OCI-LY7 (cell line): ENCODE measurements at regions not wholly inside any gene's neighbourhood (a gene's known extent, or its start where the extent isn't known, plus 50 kb on each side); places are given as distances from the start of the nearest gene placed in this dataset.
A peak's percentile ranks its signal among the peaks of the same experiment; 100 is the strongest.
"Not testable (repeated sequence)": the region's sequence is repeated elsewhere in the genome, so short reads cannot be mapped to it uniquely, and the experiment has no call there.

ENCODE experiments used
- BruUV-seq: library from RNA; stranded (reverse); fragments of 400-500 nt; replicated peaks from 2 replicates; lab custom pipeline; 2021; lab: Mats Ljungman, UMichigan
- CTCF ChIA-PET: fragments of 300-600 bp; sonication (Branson Sonifier 250); formaldehyde crosslinking; loops from one replicate; lab custom pipeline; 2022; ENCODE audit warnings: antibody characterized with exemption; ENCODE audit not compliant: unreplicated experiment; lab: Charles Lee
- POLR2A ChIA-PET: fragments of 300-600 bp; sonication (Branson Sonifier 250); formaldehyde crosslinking; loops from one replicate; lab custom pipeline; 2022; ENCODE audit warnings: antibody characterized with exemption; lab: Charles Lee
- DNase-seq: peaks from one replicate; pipeline ENCODE4 v3.0.0-alpha.2; 2015; ENCODE audit warnings: low spot score
- H2AFZ ChIP-seq: fragments of 200-600 bp; sonication (generic), shearing (Covaris generic); 2 replicates; pipeline ENCODE4 v1.6.1; 2014; ENCODE audit warnings: mild to moderate bottlenecking, antibody characterized with exemption, low read length, moderate library complexity
- H3K27ac ChIP-seq: fragments of 200-600 bp; sonication (generic); 2 replicates; pipeline ENCODE4 v1.5.1; 2014; ENCODE audit warnings: mixed run types, low read depth, mild to moderate bottlenecking, moderate library complexity, low read length, inconsistent platforms; ENCODE audit not compliant: poor library complexity, severe bottlenecking
- H3K36me3 ChIP-seq: fragments of 200-600 bp; sonication (generic); 2 replicates; pipeline ENCODE4 v1.6.1; 2014; ENCODE audit warnings: mild to moderate bottlenecking, antibody characterized with exemption, low read length, moderate library complexity, mixed read lengths; ENCODE audit not compliant: insufficient read depth
- H3K4me1 ChIP-seq: fragments of 200-600 bp; sonication (generic); 2 replicates; pipeline ENCODE4 v1.5.1; 2014; ENCODE audit warnings: mild to moderate bottlenecking, low read length; ENCODE audit not compliant: insufficient read depth, poor library complexity, severe bottlenecking
- H3K4me2 ChIP-seq: fragments of 200-600 bp; sonication (generic); 2 replicates; pipeline ENCODE4 v1.6.1; 2014; ENCODE audit warnings: mild to moderate bottlenecking, low read length
- H3K4me3 ChIP-seq: fragments of 200-600 bp; sonication (generic); 2 replicates; pipeline ENCODE4 v1.5.1; 2014; ENCODE audit warnings: mild to moderate bottlenecking, low read depth, low read length; ENCODE audit not compliant: poor library complexity, severe bottlenecking
- H3K79me2 ChIP-seq: fragments of 200-600 bp; sonication (generic); 2 replicates; pipeline ENCODE4 v1.6.1; 2016; ENCODE audit warnings: low read depth, mild to moderate bottlenecking, low read length, moderate library complexity, mixed read lengths; ENCODE audit not compliant: insufficient read depth
- H3K9me2 ChIP-seq: fragments of 200-600 bp; sonication (generic); 2 replicates; pipeline ENCODE4 v1.6.1; 2016; ENCODE audit warnings: mild to moderate bottlenecking, low read length, mixed read lengths; ENCODE audit not compliant: insufficient read depth
- H3K9me3 ChIP-seq: fragments of 200-600 bp; sonication (generic); 2 replicates; pipeline ENCODE4 v1.6.1; 2014; ENCODE audit warnings: mild to moderate bottlenecking, mixed run types, low read length, mixed read lengths
- H4K20me1 ChIP-seq: fragments of 200-600 bp; sonication (generic); 2 replicates; pipeline ENCODE4 v1.6.1; 2014; ENCODE audit warnings: mild to moderate bottlenecking, antibody characterized with exemption, low read length, moderate library complexity, mixed read lengths; ENCODE audit not compliant: insufficient read depth
- CTCF ChIP-seq: fragments of 200-600 bp; sonication (generic); conservative IDR thresholded peaks from 2 replicates; pipeline ENCODE4 v1.5.1; 2014; ENCODE audit warnings: mild to moderate bottlenecking, antibody characterized with exemption, low read length, moderate library complexity, mixed read lengths
- EZH2phosphoT487 ChIP-seq: fragments of 200-600 bp; sonication (generic); IDR thresholded peaks from 2 replicates; pipeline ENCODE4 v1.6.1; 2018; ENCODE audit warnings: low read depth, borderline replicate concordance, mild to moderate bottlenecking, mixed run types, antibody characterized with exemption, low read length, moderate library complexity, mixed read lengths
- intact Hi-C: fragments of 100-400 bp; cut with micrococcal nuclease; formaldehyde crosslinking; loops from one replicate; pipeline ENCODE4 v1.10.0; 2022; ENCODE audit not compliant: unreplicated experiment

- H3K36me3 ChIP-seq, result no peaks in the 10 kb centered on the region
- intact Hi-C loops, result no loop called here
- POLR2A ChIA-PET, result interaction anchor here (1.1 kb wide), 1 partner anchor 28 kb away, joined by 3 read pairs; no protein-coding TSS in a partner anchor
- peaks cover 19% of the 10 kb centered on the region for H3K4me1 ChIP-seq
- H3K4me2 ChIP-seq, result no peak overlapping the region
- H2AFZ ChIP-seq, result no peak overlapping the region
- H3K79me2 ChIP-seq, result no peaks in the 10 kb centered on the region
- CTCF ChIA-PET, result no interaction called here
- H3K4me3 ChIP-seq, result no peak overlapping the region
- H4K20me1 ChIP-seq, result no peaks in the 10 kb centered on the region
- H3K9me2 ChIP-seq, result no peaks in the 10 kb centered on the region
- TF ChIP-seq CTCF (no peak), EZH2phosphoT487 (no peak)
- no peaks in the 10 kb centered on the region for H3K9me3 ChIP-seq
- no TSS peak for BruUV-seq
- H3K27ac ChIP-seq, result no peak overlapping the region
- no peak for DNase-seq
These were observed 55.9 kb upstream of the KCNK12 start for GRCh38 chr2:47626664-47627063.

GRCh38 chr2:47623140-47623539 lies 52.4 kb upstream of the KCNK12 start:
- H4K20me1 ChIP-seq, H3K79me2 ChIP-seq, intact Hi-C loops, DNase-seq, H3K36me3 ChIP-seq, H3K4me3 ChIP-seq, H3K9me2 ChIP-seq, H3K9me3 ChIP-seq, H3K27ac ChIP-seq, BruUV-seq: not testable (repeated sequence)
- Histone ChIP-seq H2AFZ (peak overlapping the region; percentile 26; the same call in 1 of the 2 replicates), H3K4me1 (peaks cover 19% of the 10 kb centered on the region), H3K4me2 (peak overlapping the region; percentile 37)
- POLR2A ChIA-PET, result interaction anchor here (0.6 to 1.8 kb wide), 6 partner anchors 9 to 80 kb away, joined by 3 to 9 read pairs (median 5); no protein-coding TSS in a partner anchor
- CTCF ChIA-PET, result interaction anchor here (0.8 kb wide), 1 partner anchor 11 kb away, joined by 3 read pairs; no protein-coding TSS in a partner anchor

GRCh38 chr2:47620770-47621437 lies 50.1 kb upstream of the KCNK12 start:
- no peaks in the 10 kb centered on the region for H3K9me3 ChIP-seq
- no peaks in the 10 kb centered on the region for H3K9me2 ChIP-seq
- no peak overlapping the region for H3K4me3 ChIP-seq
- BruUV-seq, result no TSS peak
- H3K36me3 ChIP-seq, result no peaks in the 10 kb centered on the region
- no peak for DNase-seq
- no peak overlapping the region for H3K4me2 ChIP-seq
- H3K79me2 ChIP-seq, result no peaks in the 10 kb centered on the region
- intact Hi-C loops, result no loop called here
- TF ChIP-seq EZH2phosphoT487 (no peak), CTCF (no peak)
- no peak overlapping the region for H2AFZ ChIP-seq
- H3K27ac ChIP-seq, result no peak overlapping the region
- no peaks in the 10 kb centered on the region for H4K20me1 ChIP-seq
- ChIA-PET POLR2A (interaction anchor here (0.6 to 1.2 kb wide), 6 partner anchors 9 to 333 kb away, joined by 3 to 4 read pairs (median 4); no protein-coding TSS in a partner anchor), CTCF (no interaction called here)
- peaks cover 19% of the 10 kb centered on the region for H3K4me1 ChIP-seq
